NCI-H446 (cell line): ENCODE measurements at regions not wholly inside any gene's neighbourhood (a gene's known extent, or its start where the extent isn't known, plus 50 kb on each side); places are given as distances from the start of the nearest gene placed in this dataset.
A peak's percentile ranks its signal among the peaks of the same experiment; 100 is the strongest.

ENCODE experiments used
- DNase-seq, 2 experiments: peaks; one replicate each; lab custom pipeline; 2025; lab: John Stamatoyannopoulos, UW

GRCh38 chr2:163541943-163542342 is 193.9 kb downstream of the FIGN start:
- DNase-seq = no peak

DNA sequence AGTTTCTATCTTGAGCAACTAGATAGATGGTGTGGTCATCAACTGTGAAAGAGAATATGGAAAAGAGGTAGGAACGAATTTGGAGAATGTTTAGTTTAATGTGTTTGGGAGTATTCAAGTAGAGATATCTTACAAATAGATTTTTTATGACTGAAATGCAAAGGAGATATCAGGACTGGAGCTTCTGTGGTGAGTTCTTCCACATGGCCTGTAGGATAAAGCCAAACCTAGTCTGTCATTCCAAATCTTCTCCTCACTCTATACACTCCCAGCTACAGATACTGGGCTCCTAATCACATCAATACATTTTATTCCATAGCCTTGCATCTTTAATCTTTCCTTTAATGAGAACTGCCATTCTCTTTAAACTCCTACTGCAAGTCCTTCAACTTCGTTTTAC is 194.3 kb downstream of the FIGN start:
- no peak for DNase-seq

DNA sequence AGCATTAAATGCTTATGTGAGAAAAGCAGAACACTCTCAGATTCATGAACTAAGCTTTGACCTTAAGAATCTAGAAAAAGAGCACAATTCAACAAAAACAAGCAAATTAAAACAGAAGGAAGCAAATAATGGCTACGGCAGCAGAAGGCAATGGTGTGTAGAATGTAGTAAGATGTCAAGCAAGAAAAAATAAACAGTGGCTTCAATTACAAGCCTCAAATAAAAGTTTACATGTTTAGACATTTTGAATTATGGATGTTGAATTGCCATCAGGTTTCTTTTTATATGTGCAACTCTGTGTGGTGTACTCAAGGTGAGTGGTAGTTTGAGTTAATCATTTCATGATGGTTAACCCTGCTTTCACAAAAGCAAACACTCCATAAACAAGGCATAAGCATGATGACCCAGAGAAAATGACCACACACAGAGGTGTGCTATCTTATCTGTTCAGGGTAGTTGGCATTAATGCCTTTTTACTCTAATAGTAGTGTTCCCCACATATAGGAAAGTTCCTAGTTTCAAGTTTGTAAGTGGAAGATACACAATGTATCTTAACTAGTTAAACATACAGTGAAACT is 207.1 kb downstream of the FIGN start:
- DNase-seq = no peak

DNA sequence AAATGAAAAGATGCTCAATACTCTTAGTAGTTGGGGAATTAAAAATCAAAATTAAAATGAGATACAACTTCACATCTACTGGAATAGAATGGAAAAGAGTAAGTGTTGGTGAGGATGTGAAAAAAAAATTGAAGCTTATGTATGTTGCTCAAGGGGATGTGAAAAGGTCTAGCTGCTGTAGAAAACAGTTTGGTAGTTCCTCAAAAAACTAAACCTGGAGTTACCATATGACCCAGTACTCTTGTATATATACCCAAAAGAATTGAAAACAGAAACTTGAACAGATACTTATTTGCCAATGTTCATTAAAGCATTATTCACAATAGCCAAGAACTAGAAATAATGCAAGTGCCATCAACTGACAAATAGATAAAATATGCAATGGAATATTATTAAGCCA is 208.4 kb downstream of the FIGN start:
- DNase-seq = no peak

DNA sequence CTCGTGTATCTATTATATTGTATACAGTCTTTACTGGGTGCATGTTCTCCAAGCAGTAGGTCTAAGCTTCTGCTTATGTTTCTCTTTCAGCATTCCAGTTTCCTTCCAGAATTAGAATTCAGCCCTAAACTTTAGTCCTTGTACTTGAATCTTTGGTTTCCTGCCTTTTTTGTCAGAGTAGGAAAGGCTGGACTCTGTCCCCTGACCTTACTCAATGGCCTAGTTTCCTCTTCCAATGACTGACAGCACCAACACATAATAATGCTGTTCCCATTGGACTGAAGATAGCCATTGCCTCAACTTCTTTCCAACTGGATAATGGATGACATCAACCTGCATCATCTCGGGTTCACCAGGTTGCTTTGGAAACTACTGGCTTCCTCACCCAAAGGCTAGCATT is 217.0 kb downstream of the FIGN start:
- no peak for DNase-seq

DNA sequence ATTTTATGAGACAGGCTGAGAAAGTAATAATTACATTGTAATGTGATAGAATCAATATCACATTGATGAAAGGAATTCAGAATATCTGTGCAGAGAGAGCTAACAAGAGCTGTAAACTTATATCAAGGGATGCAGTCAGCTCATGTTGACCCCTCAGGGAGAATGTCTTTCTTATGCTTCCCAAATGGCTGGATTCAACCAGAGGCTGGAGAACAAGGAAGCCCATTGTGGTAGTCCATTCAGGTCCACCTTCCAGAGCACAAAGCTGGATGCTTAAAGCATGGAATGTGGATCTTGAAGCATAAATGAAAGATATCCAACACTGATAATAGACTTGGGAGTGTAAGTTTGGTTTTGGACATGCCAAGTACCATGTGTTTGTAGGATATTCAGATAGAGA is 220.0 kb downstream of the FIGN start:
- DNase-seq = no peak

DNA sequence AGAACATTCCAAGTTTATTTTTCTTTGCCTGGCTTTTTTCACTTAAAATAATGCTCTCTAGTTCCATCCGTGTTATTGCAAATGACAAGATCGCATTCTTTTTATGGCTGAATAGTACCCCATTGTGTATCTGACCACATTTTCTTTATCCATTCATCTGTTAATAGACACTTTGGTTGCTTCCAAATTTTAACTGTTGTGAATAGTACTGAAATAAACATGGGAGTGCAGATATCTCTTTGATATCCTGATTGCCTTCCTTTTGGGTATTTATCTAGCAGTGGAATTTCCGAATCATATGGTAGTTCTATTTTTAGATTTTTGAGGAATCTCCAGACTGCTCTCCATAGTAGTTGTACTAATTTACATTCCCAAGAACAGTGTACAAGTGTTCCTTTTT is 230.5 kb downstream of the FIGN start:
- no peak for DNase-seq

- DNase-seq = no peak
These were observed 242.2 kb downstream of the FIGN start for GRCh38 chr2:163493359-163494298.

- DNase-seq = no peak
These were observed 244.0 kb downstream of the FIGN start for GRCh38 chr2:163491850-163492249.

- no peak for DNase-seq
These were observed 245.5 kb downstream of the FIGN start for GRCh38 chr2:163490281-163490680.

DNA sequence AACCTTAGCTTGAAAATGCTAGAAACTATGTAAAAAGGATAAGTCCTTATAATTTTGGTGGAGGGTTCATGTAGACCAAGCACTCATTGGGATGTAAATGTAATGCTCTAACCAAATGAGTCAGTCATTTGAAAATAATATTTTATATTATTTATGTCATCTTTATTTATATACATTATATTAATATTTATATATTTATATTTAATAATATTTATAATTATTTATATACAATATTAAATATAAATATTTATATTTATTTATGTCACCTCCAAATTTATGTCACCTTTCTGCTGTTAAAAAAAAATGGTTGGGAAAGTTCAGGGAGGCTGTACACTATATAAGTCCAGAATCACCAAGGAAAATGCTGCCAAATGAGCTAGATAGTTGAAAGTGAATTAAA is 254.3 kb downstream of the FIGN start:
- no peak for DNase-seq

DNA sequence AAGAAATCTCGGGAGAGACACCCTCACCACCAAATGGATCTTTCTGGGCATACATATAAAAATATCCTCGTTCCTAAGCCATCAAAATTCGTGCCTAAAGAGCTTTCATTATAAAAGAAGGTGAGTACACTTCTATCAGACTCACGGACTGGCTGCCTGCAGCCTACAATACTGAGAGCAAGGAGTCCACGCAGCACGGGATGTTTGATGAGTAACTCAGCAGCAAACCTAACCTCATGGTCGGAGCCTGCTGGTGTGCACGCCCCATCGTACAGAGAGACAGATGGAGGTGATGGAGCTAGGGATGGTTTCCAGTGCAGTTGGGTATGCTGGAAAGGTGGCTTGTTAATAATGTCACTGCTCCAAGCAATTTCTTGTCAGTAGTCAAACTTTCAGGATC is 256.2 kb downstream of the FIGN start:
- DNase-seq = no peak

- no peak for DNase-seq
These were observed 260.0 kb downstream of the FIGN start for GRCh38 chr2:163475815-163476214.

GRCh38 chr2:163474889-163475288 is 260.9 kb downstream of the FIGN start:
- DNase-seq = no peak

DNA sequence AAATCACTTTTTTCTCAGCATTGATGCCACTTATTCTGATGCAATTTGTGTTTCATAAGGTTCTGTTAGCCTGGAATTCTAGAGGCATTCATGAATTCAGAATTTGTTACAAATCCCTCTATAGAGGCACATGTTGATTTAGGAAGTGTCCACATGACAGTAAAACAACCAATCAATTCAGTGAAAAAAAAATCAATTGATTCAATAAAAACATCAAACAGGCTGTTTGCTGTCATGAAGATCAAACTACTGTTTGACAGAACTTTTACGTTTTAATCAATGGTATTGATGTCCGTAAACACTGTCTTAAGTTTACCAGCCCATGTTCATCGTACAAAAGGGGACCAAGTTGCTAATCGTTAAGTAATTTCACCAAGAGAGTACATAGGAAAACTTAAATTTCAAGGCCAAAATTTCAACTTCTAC is 261.5 kb downstream of the FIGN start:
- no peak for DNase-seq

- DNase-seq = peak in 1 of 2 experiments; percentile 50
These were observed 263.9 kb downstream of the FIGN start for GRCh38 chr2:163471947-163472346.

DNA sequence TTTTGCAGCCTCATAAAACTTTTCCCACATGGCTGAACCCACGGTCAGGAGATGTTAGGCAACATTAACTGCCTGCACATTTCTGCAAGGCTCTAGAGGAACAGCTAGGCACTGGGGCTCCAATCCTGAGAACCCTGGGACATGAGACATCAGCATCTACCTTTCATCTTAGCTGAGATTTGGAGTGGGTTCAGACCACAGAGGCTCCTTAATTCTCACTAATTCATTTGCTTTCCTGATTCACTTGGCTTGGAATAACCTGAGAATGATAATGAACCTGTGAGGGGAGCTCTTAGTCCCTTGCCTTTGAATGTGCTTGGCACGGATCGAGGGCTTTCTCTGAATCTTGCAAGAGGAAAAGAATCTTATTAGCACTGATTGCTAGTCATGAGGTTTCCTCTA is 266.2 kb downstream of the FIGN start:
- peak in 1 of 2 experiments; percentile 4 for DNase-seq

DNA sequence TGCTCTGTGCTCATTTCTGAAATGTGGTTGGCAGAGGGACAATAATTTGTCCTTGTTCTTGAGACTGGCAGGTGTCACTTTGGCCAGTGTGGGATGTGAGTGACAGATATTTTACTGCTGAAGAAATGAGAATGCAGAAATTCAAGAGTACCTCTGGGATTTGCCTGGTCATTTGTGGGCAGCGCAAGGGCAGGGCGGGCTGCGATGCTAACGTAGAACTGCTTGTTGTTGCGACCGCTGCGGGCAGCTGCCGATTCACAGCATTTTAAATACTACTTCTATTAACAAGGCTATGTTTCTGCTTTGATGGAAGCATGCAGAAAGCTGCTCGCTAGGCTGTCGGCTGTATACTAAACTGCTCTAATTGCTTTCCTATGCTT is 268.6 kb downstream of the FIGN start:
- DNase-seq = no peak

DNA sequence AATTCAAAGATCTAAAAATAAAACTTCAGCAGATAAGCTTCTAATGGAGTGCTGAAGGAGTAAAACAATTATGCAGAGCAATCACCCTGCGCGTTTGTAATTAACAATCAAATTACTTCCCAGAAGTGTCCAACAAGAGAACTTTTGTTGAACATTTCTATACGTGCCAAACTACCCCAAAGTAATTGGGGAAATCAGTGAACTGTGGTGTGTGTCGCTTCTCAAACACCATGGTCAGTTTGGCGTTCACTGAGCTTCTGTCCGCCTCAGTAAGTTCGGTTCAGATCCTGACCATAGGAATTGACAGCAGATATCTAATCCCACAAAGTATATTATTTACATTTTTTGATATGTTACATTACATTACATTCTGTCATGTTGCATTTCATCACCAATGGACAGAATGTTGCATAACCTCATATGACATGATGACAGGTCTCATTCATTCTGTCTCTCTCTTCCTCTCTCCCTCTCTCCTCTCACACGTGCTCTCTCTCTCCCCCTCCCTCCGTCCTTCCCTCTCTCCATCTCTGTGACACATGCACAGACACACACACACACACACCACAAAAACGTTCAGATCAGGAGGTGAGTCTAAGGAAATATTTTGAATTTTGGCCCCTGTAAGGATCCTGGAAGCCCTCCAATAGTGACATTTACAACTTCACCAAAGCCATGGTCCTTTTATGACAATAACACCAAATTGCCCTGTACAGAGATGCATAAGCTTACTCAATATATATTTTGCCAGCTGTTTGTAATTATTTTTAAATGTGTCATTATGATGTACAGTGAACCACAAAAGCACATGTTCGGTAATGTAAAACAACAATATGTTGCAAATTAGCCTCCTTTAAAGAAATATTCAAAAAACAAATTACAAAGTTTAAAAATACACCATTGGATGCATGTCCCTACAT is 269.2 kb downstream of the FIGN start:
- no peak for DNase-seq

GRCh38 chr2:163465440-163465839 is 270.4 kb downstream of the FIGN start:
- peak in 1 of 2 experiments; percentile 43 for DNase-seq

- no peak for DNase-seq
These were observed 272.4 kb downstream of the FIGN start for GRCh38 chr2:163463411-163463810.

GRCh38 chr2:163462993-163463392 is 272.8 kb downstream of the FIGN start:
- DNase-seq = no peak

GRCh38 chr2:163459986-163460385 is 275.8 kb downstream of the FIGN start:
- DNase-seq = no peak
